ENCODE measurements at regions not wholly inside any gene's neighbourhood (a gene's known extent, or its start where the extent isn't known, plus 50 kb on each side); places are given as distances from the start of the nearest gene placed in this dataset.

DNA sequence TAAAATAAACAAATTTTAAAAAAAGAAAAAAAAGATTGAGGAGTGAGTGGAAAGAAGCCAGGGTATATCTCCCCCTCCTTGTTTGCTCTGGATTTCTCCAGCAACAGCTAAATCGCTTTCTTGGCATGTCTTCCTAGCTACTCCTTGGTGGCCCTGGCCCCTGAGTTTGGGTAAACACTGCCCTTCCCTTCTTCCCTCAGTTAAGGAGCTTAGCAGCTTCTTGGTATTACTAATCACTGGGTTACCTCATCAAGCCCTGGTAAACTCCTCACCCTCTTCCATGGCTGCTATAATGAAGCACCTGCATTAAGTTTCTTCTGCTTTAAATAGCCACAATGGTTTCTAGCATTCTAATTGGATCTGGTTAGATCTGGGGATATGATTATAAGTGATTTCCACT, 269.8 kb downstream of the FZD1 start:
- H3K9me3 ChIP-seq (replicated peaks; ENCODE audit: control insufficient read depth, insufficient read depth, low read length) = no peaks in the 10 kb centered on the region
- intact Hi-C loops (cut with micrococcal nuclease; ENCODE audit: unreplicated experiment) (no loop called here), in situ Hi-C loops (cut with MboI) (no loop called here)
- no peaks in the 10 kb centered on the region for H3K4me1 ChIP-seq (ENCODE audit: control insufficient read depth, insufficient read depth, low read length)
- H3K4me2 ChIP-seq (ENCODE audit: control insufficient read depth, insufficient read depth) = no peak overlapping the region
- SMC1A ChIA-PET (ENCODE audit: uncharacterized antibody, unreplicated experiment) = interaction anchor here (0.6 kb wide), 1 partner anchor 73 kb away, joined by 3 read pairs; no protein-coding TSS in a partner anchor
- DNase-seq (ENCODE audit: low read depth, low spot score) (no peak), FAIRE-seq (no peak), ATAC-seq (no peak)
- no peak for TF ChIP-seq CHD4 (IDR thresholded peaks at IDR 0.05)
- TF ChIP-seq, protein P1, sequence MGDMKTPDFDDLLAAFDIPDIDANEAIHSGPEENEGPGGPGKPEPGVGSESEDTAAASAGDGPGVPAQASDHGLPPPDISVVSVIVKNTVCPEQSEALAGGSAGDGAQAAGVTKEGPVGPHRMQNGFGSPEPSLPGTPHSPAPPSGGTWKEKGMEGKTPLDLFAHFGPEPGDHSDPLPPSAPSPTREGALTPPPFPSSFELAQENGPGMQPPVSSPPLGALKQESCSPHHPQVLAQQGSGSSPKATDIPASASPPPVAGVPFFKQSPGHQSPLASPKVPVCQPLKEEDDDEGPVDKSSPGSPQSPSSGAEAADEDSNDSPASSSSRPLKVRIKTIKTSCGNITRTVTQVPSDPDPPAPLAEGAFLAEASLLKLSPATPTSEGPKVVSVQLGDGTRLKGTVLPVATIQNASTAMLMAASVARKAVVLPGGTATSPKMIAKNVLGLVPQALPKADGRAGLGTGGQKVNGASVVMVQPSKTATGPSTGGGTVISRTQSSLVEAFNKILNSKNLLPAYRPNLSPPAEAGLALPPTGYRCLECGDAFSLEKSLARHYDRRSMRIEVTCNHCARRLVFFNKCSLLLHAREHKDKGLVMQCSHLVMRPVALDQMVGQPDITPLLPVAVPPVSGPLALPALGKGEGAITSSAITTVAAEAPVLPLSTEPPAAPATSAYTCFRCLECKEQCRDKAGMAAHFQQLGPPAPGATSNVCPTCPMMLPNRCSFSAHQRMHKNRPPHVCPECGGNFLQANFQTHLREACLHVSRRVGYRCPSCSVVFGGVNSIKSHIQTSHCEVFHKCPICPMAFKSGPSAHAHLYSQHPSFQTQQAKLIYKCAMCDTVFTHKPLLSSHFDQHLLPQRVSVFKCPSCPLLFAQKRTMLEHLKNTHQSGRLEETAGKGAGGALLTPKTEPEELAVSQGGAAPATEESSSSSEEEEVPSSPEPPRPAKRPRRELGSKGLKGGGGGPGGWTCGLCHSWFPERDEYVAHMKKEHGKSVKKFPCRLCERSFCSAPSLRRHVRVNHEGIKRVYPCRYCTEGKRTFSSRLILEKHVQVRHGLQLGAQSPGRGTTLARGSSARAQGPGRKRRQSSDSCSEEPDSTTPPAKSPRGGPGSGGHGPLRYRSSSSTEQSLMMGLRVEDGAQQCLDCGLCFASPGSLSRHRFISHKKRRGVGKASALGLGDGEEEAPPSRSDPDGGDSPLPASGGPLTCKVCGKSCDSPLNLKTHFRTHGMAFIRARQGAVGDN (IDR thresholded peaks at IDR 0.05) = no peak
- WGBS (ENCODE audit: insufficient coverage, insufficient replicate concordance, low lambda C conversion rate, missing lambda C conversion rate) = 0% methylated on average over 1 of the region's 1 CpG
- CTCF ChIA-PET = no interaction called here
- POLR2A ChIA-PET = no interaction called here
- no TSS peak for BruUV-seq (replicated peaks)
- no peak overlapping the region for H3K27ac ChIP-seq (ENCODE audit: control insufficient read depth, insufficient read depth)
- no peaks in the 10 kb centered on the region for H3K79me2 ChIP-seq (ENCODE audit: control insufficient read depth, insufficient read depth, low read length)
- H3K36me3 ChIP-seq (ENCODE audit: control insufficient read depth in 2 of 2, insufficient read depth in 2 of 2, low read length in 1 of 2) = no peaks in the 10 kb centered on the region
- RAD21 ChIA-PET (ENCODE audit: unreplicated experiment) = no interaction called here
- H3K27me3 ChIP-seq (replicated peaks in 1 of 2; ENCODE audit: control insufficient read depth in 2 of 2, insufficient read depth in 2 of 2, low read length in 1 of 2) = no peaks in the 10 kb centered on the region
- no peak overlapping the region for H3K4me3 ChIP-seq
- no peaks in the 10 kb centered on the region for H4K20me1 ChIP-seq (ENCODE audit: control insufficient read depth, insufficient read depth)
- H3K9ac ChIP-seq (ENCODE audit: control insufficient read depth, insufficient read depth, low read length) = no peak overlapping the region
- H2AFZ ChIP-seq (ENCODE audit: control insufficient read depth, low read depth, low read length) = no peak overlapping the region
